ENCODE measurements at regions not wholly inside any gene's neighbourhood (a gene's known extent, or its start where the extent isn't known, plus 50 kb on each side); places are given as distances from the start of the nearest gene placed in this dataset.

DNA sequence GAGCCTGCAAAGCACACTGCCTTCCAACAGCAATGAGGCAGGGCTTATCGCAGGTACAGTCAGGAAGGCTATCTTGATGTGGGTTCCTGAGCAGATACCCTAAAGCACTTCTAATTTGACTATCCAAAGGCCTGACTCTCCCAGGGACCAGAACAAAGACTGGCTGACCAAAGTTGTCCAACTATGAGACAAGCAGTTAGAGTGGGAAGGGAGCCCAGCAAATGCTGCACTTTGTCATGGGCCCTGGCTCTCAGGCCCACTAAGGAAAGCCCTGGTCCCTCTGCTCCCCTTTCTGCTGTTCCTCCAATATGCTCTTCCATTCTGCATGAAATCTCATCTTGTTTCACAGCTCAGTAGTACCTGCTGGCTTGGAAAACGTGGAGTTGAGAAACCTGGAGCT is 391.0 kb downstream of the RAB28 start:
- TF ChIP-seq POLR2AphosphoS5 (IDR thresholded peaks at IDR 0.05; ENCODE audit: low read depth, low read length) = no peak
- TF ChIP-seq, protein P1, sequence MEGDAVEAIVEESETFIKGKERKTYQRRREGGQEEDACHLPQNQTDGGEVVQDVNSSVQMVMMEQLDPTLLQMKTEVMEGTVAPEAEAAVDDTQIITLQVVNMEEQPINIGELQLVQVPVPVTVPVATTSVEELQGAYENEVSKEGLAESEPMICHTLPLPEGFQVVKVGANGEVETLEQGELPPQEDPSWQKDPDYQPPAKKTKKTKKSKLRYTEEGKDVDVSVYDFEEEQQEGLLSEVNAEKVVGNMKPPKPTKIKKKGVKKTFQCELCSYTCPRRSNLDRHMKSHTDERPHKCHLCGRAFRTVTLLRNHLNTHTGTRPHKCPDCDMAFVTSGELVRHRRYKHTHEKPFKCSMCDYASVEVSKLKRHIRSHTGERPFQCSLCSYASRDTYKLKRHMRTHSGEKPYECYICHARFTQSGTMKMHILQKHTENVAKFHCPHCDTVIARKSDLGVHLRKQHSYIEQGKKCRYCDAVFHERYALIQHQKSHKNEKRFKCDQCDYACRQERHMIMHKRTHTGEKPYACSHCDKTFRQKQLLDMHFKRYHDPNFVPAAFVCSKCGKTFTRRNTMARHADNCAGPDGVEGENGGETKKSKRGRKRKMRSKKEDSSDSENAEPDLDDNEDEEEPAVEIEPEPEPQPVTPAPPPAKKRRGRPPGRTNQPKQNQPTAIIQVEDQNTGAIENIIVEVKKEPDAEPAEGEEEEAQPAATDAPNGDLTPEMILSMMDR (IDR thresholded peaks at IDR 0.05 in 2 of 3, conservative IDR thresholded peaks at IDR 0.05 in 1 of 3; ENCODE audit: borderline replicate concordance in 1 of 3, insufficient read depth in 1 of 3, low read depth in 2 of 3, low read length in 2 of 3) = no peak
- TF ChIP-seq POLR2A (IDR thresholded peaks at IDR 0.05; ENCODE audit: borderline replicate concordance, extremely low read depth, insufficient read depth, insufficient read length) = no peak
- TF ChIP-seq, protein P2, sequence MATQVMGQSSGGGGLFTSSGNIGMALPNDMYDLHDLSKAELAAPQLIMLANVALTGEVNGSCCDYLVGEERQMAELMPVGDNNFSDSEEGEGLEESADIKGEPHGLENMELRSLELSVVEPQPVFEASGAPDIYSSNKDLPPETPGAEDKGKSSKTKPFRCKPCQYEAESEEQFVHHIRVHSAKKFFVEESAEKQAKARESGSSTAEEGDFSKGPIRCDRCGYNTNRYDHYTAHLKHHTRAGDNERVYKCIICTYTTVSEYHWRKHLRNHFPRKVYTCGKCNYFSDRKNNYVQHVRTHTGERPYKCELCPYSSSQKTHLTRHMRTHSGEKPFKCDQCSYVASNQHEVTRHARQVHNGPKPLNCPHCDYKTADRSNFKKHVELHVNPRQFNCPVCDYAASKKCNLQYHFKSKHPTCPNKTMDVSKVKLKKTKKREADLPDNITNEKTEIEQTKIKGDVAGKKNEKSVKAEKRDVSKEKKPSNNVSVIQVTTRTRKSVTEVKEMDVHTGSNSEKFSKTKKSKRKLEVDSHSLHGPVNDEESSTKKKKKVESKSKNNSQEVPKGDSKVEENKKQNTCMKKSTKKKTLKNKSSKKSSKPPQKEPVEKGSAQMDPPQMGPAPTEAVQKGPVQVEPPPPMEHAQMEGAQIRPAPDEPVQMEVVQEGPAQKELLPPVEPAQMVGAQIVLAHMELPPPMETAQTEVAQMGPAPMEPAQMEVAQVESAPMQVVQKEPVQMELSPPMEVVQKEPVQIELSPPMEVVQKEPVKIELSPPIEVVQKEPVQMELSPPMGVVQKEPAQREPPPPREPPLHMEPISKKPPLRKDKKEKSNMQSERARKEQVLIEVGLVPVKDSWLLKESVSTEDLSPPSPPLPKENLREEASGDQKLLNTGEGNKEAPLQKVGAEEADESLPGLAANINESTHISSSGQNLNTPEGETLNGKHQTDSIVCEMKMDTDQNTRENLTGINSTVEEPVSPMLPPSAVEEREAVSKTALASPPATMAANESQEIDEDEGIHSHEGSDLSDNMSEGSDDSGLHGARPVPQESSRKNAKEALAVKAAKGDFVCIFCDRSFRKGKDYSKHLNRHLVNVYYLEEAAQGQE (IDR thresholded peaks at IDR 0.05; ENCODE audit: low read depth) = no peak
- TF ChIP-seq SP1 (IDR thresholded peaks at IDR 0.05; ENCODE audit: low read depth) = no peak
- no peak for TF ChIP-seq EZH2 (IDR thresholded peaks at IDR 0.05)
- TF ChIP-seq SRF (IDR thresholded peaks at IDR 0.05; ENCODE audit: low read depth) = no peak
- no peak for TF ChIP-seq RAD21 (IDR thresholded peaks at IDR 0.05; ENCODE audit: low read depth)
- no peak for TF ChIP-seq EGR1 (IDR thresholded peaks at IDR 0.05; ENCODE audit: low read depth)
- no peak for TF ChIP-seq ZNF274 (IDR thresholded peaks at IDR 0.05; ENCODE audit: low read depth, low read length)
- TF ChIP-seq, protein P3, sequence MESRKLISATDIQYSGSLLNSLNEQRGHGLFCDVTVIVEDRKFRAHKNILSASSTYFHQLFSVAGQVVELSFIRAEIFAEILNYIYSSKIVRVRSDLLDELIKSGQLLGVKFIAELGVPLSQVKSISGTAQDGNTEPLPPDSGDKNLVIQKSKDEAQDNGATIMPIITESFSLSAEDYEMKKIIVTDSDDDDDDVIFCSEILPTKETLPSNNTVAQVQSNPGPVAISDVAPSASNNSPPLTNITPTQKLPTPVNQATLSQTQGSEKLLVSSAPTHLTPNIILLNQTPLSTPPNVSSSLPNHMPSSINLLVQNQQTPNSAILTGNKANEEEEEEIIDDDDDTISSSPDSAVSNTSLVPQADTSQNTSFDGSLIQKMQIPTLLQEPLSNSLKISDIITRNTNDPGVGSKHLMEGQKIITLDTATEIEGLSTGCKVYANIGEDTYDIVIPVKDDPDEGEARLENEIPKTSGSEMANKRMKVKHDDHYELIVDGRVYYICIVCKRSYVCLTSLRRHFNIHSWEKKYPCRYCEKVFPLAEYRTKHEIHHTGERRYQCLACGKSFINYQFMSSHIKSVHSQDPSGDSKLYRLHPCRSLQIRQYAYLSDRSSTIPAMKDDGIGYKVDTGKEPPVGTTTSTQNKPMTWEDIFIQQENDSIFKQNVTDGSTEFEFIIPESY (IDR thresholded peaks at IDR 0.05; ENCODE audit: extremely low read depth, insufficient replicate concordance, low read length) = no peak
